Daoy (cell line): ENCODE measurements at regions not wholly inside any gene's neighbourhood (a gene's known extent, or its start where the extent isn't known, plus 50 kb on each side); places are given as distances from the start of the nearest gene placed in this dataset.

Source experiments
- DNase-seq: peaks from one replicate; pipeline ENCODE4 v3.0.0-alpha.2; 2015; ENCODE audit warnings: low read depth

GRCh38 chr3:159818399-159818798 lies 170.2 kb upstream of the IL12A start:
- DNase-seq, result no peak

GRCh38 chr3:159818997-159819500 lies 169.6 kb upstream of the IL12A start:
- no peak for DNase-seq

- no peak for DNase-seq
Observed at GRCh38 chr3:159819676-159820075, 169.0 kb upstream of the IL12A start.

- peak; percentile 71 for DNase-seq
Observed at GRCh38 chr3:159821110-159821509, 167.5 kb upstream of the IL12A start.

GRCh38 chr3:159821736-159822135 lies 166.9 kb upstream of the IL12A start:
- no peak for DNase-seq

- DNase-seq, result no peak
Observed at GRCh38 chr3:159823780-159824179, 164.9 kb upstream of the IL12A start.

GRCh38 chr3:159824333-159824732 lies 164.3 kb upstream of the IL12A start:
- DNase-seq, result peak; percentile 90

- peak; percentile 34 for DNase-seq
Observed at GRCh38 chr3:159825216-159825854, 163.3 kb upstream of the IL12A start.

- DNase-seq, result peak; percentile 28
Observed at GRCh38 chr3:159828542-159828943, 160.1 kb upstream of the IL12A start.

- no peak for DNase-seq
Observed at GRCh38 chr3:159829056-159829455, 159.6 kb upstream of the IL12A start.

- peak; percentile 73 for DNase-seq
Observed at GRCh38 chr3:159829539-159830227, 159.0 kb upstream of the IL12A start.

GRCh38 chr3:159830523-159831154 lies 158.0 kb upstream of the IL12A start:
- DNase-seq, result no peak

- DNase-seq, result no peak
Observed at GRCh38 chr3:159831466-159831865, 157.2 kb upstream of the IL12A start.

- no peak for DNase-seq
Observed at GRCh38 chr3:159832024-159832423, 156.6 kb upstream of the IL12A start.

- DNase-seq, result no peak
Observed at GRCh38 chr3:159835126-159835525, 153.5 kb upstream of the IL12A start.

- DNase-seq, result no peak
Observed at GRCh38 chr3:159837725-159838124, 150.9 kb upstream of the IL12A start.

GRCh38 chr3:159838938-159839337 lies 149.7 kb upstream of the IL12A start:
- DNase-seq, result no peak

GRCh38 chr3:159839561-159840379 lies 148.9 kb upstream of the IL12A start, which contains the start of gene SCHIP1:
TSS of gene SCHIP1 (plus strand) at chr3:159839861.
- DNase-seq, result no peak

- no peak for DNase-seq
Observed at GRCh38 chr3:159840703-159841299, 147.8 kb upstream of the IL12A start.

- no peak for DNase-seq
Observed at GRCh38 chr3:159841766-159842165, 146.9 kb upstream of the IL12A start.
